GM23338 (cell line): ENCODE measurements at regions not wholly inside any gene's neighbourhood (a gene's known extent, or its start where the extent isn't known, plus 50 kb on each side); places are given as distances from the start of the nearest gene placed in this dataset.

Source experiments
- ATAC-seq: fragments of 200-7000 bp; cut with Tn5 transposase; 3 replicates; pipeline ENCODE4 v1.9.1; 2020
- DNase-seq: peaks from one replicate; pipeline ENCODE4 v3.0.0-alpha.2; 2015; ENCODE audit warnings: low spot score
- H2AFZ ChIP-seq: fragments of 200-600 bp; sonication (generic); 2 replicates; pipeline ENCODE4 v1.8.0; 2016; ENCODE audit warnings: antibody characterized with exemption, mild to moderate bottlenecking, moderate library complexity
- H3F3A ChIP-seq: fragments of 200-600 bp; sonication (generic); replicated peaks from 2 replicates; pipeline ENCODE4 v1.8.0; 2017; ENCODE audit warnings: antibody characterized with exemption, mixed run types, low read depth
- H3K27ac ChIP-seq: fragments of 200-600 bp; sonication (generic); 2 replicates; pipeline ENCODE4 v1.6.1; 2016; ENCODE audit warnings: low read depth
- H3K27me3 ChIP-seq: fragments of 200-600 bp; sonication (generic); 2 replicates; pipeline ENCODE4 v1.8.0; 2016; ENCODE audit warnings: mild to moderate bottlenecking, mixed run types, moderate library complexity; ENCODE audit not compliant: insufficient read depth
- H3K36me3 ChIP-seq: fragments of 200-600 bp; sonication (generic); 2 replicates; pipeline ENCODE4 v1.8.0; 2016; ENCODE audit warnings: mild to moderate bottlenecking; ENCODE audit not compliant: insufficient read depth
- H3K4me1 ChIP-seq: fragments of 200-600 bp; sonication (generic); 2 replicates; pipeline ENCODE4 v1.8.0; 2016; ENCODE audit warnings: mild to moderate bottlenecking, moderate library complexity; ENCODE audit not compliant: insufficient read depth
- H3K4me2 ChIP-seq: fragments of 200-600 bp; sonication (generic); 2 replicates; pipeline ENCODE4 v1.7.1; 2017; ENCODE audit warnings: mixed run types
- H3K4me3 ChIP-seq: fragments of 200-600 bp; sonication (generic); 2 replicates; pipeline ENCODE4 v1.6.1; 2016; ENCODE audit warnings: mixed run types
- H3K79me2 ChIP-seq: fragments of 200-600 bp; sonication (generic); replicated peaks from 2 replicates; pipeline ENCODE4 v1.8.0; 2017; ENCODE audit warnings: mild to moderate bottlenecking; ENCODE audit not compliant: insufficient read depth
- H3K9me2 ChIP-seq: fragments of 200-600 bp; sonication (generic); 2 replicates; pipeline ENCODE4 v1.8.0; 2017; ENCODE audit not compliant: insufficient read depth
- H4K20me1 ChIP-seq: fragments of 200-600 bp; sonication (generic); replicated peaks from 2 replicates; pipeline ENCODE4 v1.8.0; 2017; ENCODE audit warnings: mild to moderate bottlenecking; ENCODE audit not compliant: insufficient read depth
- H3K27ac Mint-ChIP-seq: 2 replicates; pipeline ENCODE4 v1.8.0; 2020; ENCODE audit warnings: inconsistent platforms, mild to moderate bottlenecking, moderate library complexity, mixed read lengths
- H3K27me3 Mint-ChIP-seq: 3 replicates; pipeline ENCODE4 v1.8.0; 2022; ENCODE audit warnings: low read depth, mild to moderate bottlenecking, moderate library complexity, mixed read lengths, inconsistent platforms; ENCODE audit not compliant: insufficient read depth, poor library complexity
- H3K36me3 Mint-ChIP-seq: 3 replicates; pipeline ENCODE4 v1.8.0; 2021; ENCODE audit warnings: low read depth, mild to moderate bottlenecking, inconsistent platforms, moderate library complexity, mixed read lengths
- H3K4me1 Mint-ChIP-seq: 3 replicates; pipeline ENCODE4 v1.8.0; 2020; ENCODE audit warnings: mild to moderate bottlenecking, inconsistent platforms, mixed read lengths
- H3K4me3 Mint-ChIP-seq: 3 replicates; pipeline ENCODE4 v1.8.0; 2021; ENCODE audit warnings: moderate library complexity, mild to moderate bottlenecking, inconsistent platforms, mixed read lengths
- H3K9me3 Mint-ChIP-seq: 3 replicates; pipeline ENCODE4 v1.8.0; 2020; ENCODE audit warnings: moderate library complexity, mild to moderate bottlenecking, inconsistent platforms, mixed read lengths
- CREB1 ChIP-seq: fragments of 250-450 bp; sonication (Bioruptor Pico); IDR thresholded peaks from 2 replicates; pipeline ENCODE4 v1.5.0; 2020; ENCODE audit warnings: low read depth, mild to moderate bottlenecking, moderate library complexity
- CTCF ChIP-seq, 2 experiments: fragments of 200-600 bp in 1 of 2; sonication (generic) in 1 of 2; conservative IDR thresholded peaks; 2 replicates each; pipeline versions ENCODE4 v1.5.1 to v1.6.1; 2016 to 2017; ENCODE audit warnings: antibody characterized with exemption in 2 of 2, low read depth in 2 of 2, mild to moderate bottlenecking in 2 of 2, moderate library complexity in 1 of 2
- ETS1 ChIP-seq: IDR thresholded peaks from 2 replicates; pipeline ENCODE4 v1.6.1; 2016; ENCODE audit warnings: antibody characterized with exemption
- EZH2 ChIP-seq: fragments of 200-600 bp; sonication (generic); IDR thresholded peaks from one replicate; pipeline ENCODE4 v1.8.0; 2017; ENCODE audit warnings: antibody characterized with exemption, mild to moderate bottlenecking, low read depth; ENCODE audit not compliant: unreplicated experiment
- EZH2phosphoT487 ChIP-seq: fragments of 200-600 bp; sonication (generic); IDR thresholded peaks from one replicate; pipeline ENCODE4 v1.8.1; 2018; ENCODE audit warnings: antibody characterized with exemption; ENCODE audit not compliant: unreplicated experiment
- JUNB ChIP-seq: IDR thresholded peaks from one replicate; pipeline ENCODE4 v1.6.1; 2016; ENCODE audit warnings: antibody characterized with exemption; ENCODE audit not compliant: unreplicated experiment
- NANOG ChIP-seq: IDR thresholded peaks from 2 replicates; pipeline ENCODE4 v1.6.1; 2016; ENCODE audit warnings: antibody characterized with exemption, borderline replicate concordance
- POLR2AphosphoS5 ChIP-seq: IDR thresholded peaks from 2 replicates; pipeline ENCODE4 v1.6.1; 2016; ENCODE audit warnings: antibody characterized with exemption, low read depth
- REST ChIP-seq: IDR thresholded peaks from one replicate; pipeline ENCODE4 v1.6.1; 2018; ENCODE audit warnings: antibody characterized with exemption; ENCODE audit not compliant: unreplicated experiment
- STAT1 ChIP-seq: IDR thresholded peaks from one replicate; pipeline ENCODE4 v1.6.1; 2016; ENCODE audit warnings: antibody characterized with exemption; ENCODE audit not compliant: unreplicated experiment
- ZNF114 ChIP-seq: fragments of 250-450 bp; sonication (Bioruptor Pico); IDR thresholded peaks from 2 replicates; pipeline ENCODE4 v1.5.0; 2020; ENCODE audit warnings: mild to moderate bottlenecking, moderate library complexity
- ZNF331 ChIP-seq: fragments of 250-450 bp; sonication (Bioruptor Pico); IDR thresholded peaks from 2 replicates; pipeline ENCODE4 v1.5.0; 2020; ENCODE audit warnings: low read depth, mild to moderate bottlenecking, moderate library complexity
- ZNF462 ChIP-seq: fragments of 250-450 bp; sonication (Bioruptor Pico); IDR thresholded peaks from 2 replicates; pipeline ENCODE4 v1.5.0; 2020; ENCODE audit warnings: mild to moderate bottlenecking, moderate library complexity

- no peak for DNase-seq
- H3K4me1 Mint-ChIP-seq: no peaks in the 10 kb centered on the region
- no peak overlapping the region for H3K4me3 ChIP-seq
Measured at GRCh38 chr5:143514616-143515335, 111.3 kb upstream of the NR3C1 start.

More at GRCh38 chr5:143514616-143515335, 111.3 kb upstream of the NR3C1 start:
- Histone ChIP-seq H2AFZ (no peak overlapping the region), H3K79me2 (no peaks in the 10 kb centered on the region), H3K27ac (no peak overlapping the region), H3K36me3 (no peaks in the 10 kb centered on the region), H4K20me1 (no peaks in the 10 kb centered on the region), H3K9me2 (no peaks in the 10 kb centered on the region), H3F3A (no peaks in the 10 kb centered on the region), H3K27me3 (no peaks in the 10 kb centered on the region), H3K4me2 (no peak overlapping the region), H3K4me1 (no peaks in the 10 kb centered on the region)
- Mint-ChIP-seq H3K27ac (no peak overlapping the region), H3K36me3 (no peaks in the 10 kb centered on the region), H3K9me3 (no peaks in the 10 kb centered on the region), H3K4me3 (no peak overlapping the region), H3K27me3 (no peaks in the 10 kb centered on the region)
- no peak for ATAC-seq
- TF ChIP-seq EZH2phosphoT487: no peak
- TF ChIP-seq NANOG: no peak
- no peak for TF ChIP-seq STAT1
- no peak for TF ChIP-seq JUNB
- no peak for TF ChIP-seq CTCF (conservative IDR thresholded peaks at IDR 0.05; ENCODE audit: low read depth in 2 of 2)
- TF ChIP-seq REST: no peak
- no peak for TF ChIP-seq ZNF462 (CRISPR knock-in tag)
- no peak for TF ChIP-seq ZNF114 (CRISPR knock-in tag)
- TF ChIP-seq ETS1: no peak
- TF ChIP-seq CREB1: no peak
- no peak for TF ChIP-seq ZNF331 (CRISPR knock-in tag)
- no peak for TF ChIP-seq EZH2
- TF ChIP-seq POLR2AphosphoS5: no peak
